Stimulated activated CD4-positive, alpha-beta T cell treated with anti-CD3 and anti-CD28 coated beads, Interleukin-1b, Interleukin-23, amount 100 ng/mL, for 24 hours (primary cell): ENCODE measurements at regions not wholly inside any gene's neighbourhood (a gene's known extent, or its start where the extent isn't known, plus 50 kb on each side); places are given as distances from the start of the nearest gene placed in this dataset.

Experiments used
- DNase-seq, 4 experiments: peaks; one replicate each; pipeline ENCODE4 v3.0.0-alpha.2; 2020; ENCODE audit warnings: low read depth in 4 of 4, low spot score in 1 of 4

DNA sequence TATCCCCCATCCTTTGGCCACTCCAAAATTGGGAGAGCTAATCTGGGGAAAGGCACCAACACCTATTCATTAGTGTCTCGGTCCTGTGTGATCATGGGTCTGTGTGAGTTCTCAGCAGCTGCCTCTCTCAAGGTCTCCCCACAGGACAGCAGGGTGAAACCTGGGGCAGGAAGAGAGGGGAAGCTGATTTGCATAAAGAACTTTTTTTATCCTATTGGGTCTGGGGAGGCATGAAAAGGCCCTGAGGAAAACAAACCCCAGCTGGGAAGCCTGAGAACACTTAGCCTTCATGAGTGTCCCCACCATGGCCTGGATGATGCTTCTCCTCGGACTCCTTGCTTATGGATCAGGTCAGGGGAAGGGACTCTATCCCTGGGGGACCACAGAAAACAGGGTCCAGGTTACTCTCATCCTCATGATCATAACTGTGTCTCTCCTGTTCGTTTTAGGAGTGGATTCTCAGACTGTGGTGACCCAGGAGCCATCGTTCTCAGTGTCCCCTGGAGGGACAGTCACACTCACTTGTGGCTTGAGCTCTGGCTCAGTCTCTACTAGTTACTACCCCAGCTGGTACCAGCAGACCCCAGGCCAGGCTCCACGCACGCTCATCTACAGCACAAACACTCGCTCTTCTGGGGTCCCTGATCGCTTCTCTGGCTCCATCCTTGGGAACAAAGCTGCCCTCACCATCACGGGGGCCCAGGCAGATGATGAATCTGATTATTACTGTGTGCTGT, 116.0 kb upstream of the TOP3B start:
- DNase-seq, result no peak

GRCh38 chr22:22097727-22098228, 115.2 kb upstream of the TOP3B start:
- no peak for DNase-seq

GRCh38 chr22:22094921-22095320, 112.3 kb upstream of the TOP3B start:
- DNase-seq, result no peak

GRCh38 chr22:22094514-22094913, 111.9 kb upstream of the TOP3B start:
- no peak for DNase-seq

GRCh38 chr22:22093743-22094142, 111.2 kb upstream of the TOP3B start:
- no peak for DNase-seq

- DNase-seq, result no peak
Measured at GRCh38 chr22:22092974-22093373, 110.4 kb upstream of the TOP3B start.

GRCh38 chr22:22092101-22092500, 109.5 kb upstream of the TOP3B start:
- no peak for DNase-seq

DNA sequence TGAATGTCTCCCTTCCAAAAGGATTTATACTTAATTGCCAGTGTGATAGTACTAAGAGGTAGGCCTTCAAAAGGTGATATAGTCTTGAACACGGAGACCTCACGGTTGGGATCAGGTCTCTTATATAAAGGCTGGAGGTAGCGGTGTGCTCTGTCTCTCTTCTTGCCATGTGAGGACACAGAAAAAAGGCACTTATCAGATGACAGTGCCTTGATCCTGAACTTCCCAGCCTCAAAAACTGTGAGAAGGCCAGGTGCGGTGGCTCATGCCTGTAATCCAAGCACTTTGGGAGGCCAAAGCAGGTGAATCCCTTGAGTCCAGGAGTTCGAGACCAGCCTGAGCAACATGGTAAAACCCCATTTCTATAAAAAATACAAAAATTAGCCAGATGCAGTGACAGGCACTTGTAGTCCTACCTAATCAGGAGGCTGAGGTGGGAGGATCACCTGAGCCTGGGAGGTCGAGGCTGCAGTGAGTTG, 108.9 kb upstream of the TOP3B start:
- DNase-seq, result no peak

DNA sequence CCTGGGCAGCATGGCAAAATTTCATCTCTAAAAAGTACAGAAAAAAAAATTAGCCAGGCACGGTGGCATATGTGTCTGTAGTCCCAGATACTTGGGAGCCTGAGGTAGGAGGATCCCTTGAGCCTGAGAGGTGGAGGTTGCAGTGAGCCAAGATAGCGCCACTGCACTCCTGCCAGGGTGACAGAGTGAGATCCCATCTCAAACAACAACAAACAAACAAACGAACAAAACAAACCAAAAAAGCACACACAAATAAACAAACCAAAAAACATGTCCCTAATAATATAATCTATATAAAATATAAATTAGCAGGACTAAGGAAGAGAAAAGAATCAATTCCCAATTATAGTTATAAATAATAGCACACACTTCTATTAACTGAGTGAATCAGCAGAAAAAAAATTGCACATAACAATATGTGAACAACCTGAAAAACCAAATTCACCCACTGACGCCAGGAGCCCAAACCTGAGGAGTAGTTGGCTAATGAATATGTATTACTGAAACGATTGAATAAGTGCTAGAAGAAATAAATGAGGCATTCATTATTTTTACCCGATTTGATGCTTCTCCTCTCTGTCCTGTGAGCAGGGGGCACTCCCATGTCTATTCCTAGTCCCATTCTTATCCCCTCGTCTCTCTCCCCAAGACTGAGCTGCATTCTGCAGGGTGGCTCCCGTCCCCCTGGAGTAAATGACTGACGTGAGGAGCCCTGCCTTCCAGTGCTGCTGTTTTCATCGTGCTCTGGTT, 108.2 kb upstream of the TOP3B start:
- no peak for DNase-seq

DNA sequence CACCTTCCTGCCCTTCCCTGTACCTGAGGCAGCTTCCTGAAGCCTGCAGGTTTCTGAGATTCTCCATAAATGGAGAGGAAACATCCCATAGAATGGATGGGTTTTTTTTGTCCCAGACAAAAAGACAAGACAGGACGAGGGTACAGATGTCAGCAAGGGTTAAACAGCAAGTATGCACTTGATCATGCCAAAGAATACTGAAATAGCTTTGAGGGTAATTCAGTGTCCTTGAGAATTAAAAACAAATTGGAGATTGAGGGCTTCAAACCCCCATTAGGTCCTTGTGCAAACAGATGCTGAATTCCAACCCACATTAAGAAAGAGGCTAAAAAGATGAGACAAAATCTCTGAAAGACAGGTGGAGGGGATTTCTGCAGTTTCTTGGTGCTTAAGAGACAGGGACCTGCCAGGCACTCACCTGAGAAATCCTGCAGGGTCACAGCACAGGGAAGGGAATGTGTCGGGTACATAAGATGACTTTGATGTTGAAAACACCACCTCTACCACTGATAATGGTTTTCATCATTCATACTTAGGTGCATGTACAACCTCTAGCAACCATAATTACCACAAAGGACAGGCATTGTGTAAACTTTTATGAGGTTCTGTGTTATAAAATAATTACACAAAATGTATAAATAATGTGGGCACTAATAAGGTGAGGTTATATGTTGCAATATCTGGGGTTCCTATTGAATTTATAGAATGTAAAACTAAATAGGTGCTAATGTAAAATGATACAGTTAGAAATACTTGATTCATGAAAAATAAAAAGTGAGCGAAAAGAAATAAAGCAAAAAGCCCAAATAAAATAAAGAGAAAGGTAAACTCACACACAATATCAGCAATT, 107.1 kb upstream of the TOP3B start:
- DNase-seq, result no peak

GRCh38 chr22:22088658-22089458, 106.3 kb upstream of the TOP3B start:
- no peak for DNase-seq

- DNase-seq, result no peak
Measured at GRCh38 chr22:22087854-22088657, 105.5 kb upstream of the TOP3B start.

GRCh38 chr22:22086501-22087158, 104.0 kb upstream of the TOP3B start:
- no peak for DNase-seq

DNA sequence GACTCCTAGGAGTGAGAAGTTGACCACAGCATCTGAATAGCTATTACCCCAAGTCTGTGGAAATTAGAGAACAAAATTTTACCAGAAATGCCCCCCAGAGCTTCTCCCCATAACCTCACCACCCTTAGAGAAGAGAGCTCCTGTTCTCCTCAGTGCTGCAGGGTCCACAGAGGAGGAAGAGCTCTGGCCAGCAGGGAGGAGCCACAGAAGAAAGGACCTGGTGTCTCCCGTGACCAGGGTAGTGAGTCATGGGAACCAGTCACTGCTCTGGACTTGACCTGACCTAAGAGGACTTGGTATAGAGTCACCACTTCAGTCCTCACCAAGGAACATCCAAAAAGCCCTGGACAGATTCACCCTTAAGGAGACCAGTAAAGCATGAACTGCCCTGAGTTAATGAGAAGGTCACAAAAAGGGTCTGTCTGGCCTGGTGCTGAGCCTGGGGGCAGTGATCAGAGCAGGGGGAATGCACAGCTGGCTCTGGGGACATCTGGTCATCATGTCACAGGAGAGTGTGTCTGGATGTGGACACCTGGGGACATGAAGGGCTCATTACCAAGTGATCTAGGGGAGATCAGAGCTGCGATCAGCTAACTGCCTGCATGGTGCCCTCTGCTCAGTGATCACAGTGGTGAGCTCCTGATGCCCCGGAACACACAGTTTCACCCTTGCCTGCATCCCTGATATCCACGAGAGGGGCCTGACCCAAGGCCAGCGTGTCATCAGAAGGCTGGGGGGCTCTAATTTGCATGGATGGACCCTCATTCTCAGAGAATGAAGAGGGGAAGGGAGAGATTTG, 103.3 kb upstream of the TOP3B start:
- no peak for DNase-seq

- no peak for DNase-seq
Measured at GRCh38 chr22:22084089-22084711, 101.6 kb upstream of the TOP3B start.

DNA sequence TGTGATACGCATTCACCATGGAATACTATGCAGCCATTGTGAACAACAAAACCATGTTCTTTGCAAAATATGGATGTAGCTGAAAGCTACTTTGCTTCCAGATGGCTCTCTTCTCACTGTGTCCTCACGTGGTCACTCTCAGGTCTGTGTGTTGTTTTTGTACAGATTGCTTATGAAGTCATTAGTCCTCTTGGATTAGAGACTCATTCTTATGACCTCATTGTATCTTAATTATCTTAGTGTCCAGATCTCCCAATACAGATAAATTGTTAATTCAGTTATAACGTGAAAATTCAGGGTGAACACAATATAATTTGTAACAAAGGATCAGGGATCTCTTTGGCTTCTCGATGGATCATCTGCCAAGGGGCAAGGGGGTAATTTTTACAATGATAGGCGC, 100.4 kb upstream of the TOP3B start:
- no peak for DNase-seq

- DNase-seq, result no peak
Measured at GRCh38 chr22:22082229-22082835, 99.7 kb upstream of the TOP3B start.

- DNase-seq, result no peak
Measured at GRCh38 chr22:22080270-22080669, 97.7 kb upstream of the TOP3B start.
